BE2C (cell line): ENCODE measurements at regions not wholly inside any gene's neighbourhood (a gene's known extent, or its start where the extent isn't known, plus 50 kb on each side); places are given as distances from the start of the nearest gene placed in this dataset.
A peak's percentile ranks its signal among the peaks of the same experiment; 100 is the strongest.

ENCODE experiments used
- DNase-seq: peaks from one replicate; pipeline ENCODE4 v3.0.0-alpha.2; 2020
- H3K27me3 ChIP-seq: fragments of 250-450 bp; sonication (Bioruptor Pico); 2 replicates; pipeline ENCODE4 v1.5.1; 2020; ENCODE audit warnings: mild to moderate bottlenecking
- H3K36me3 ChIP-seq: fragments of 250-450 bp; sonication (Bioruptor Pico); 2 replicates; pipeline ENCODE4 v1.5.1; 2020; ENCODE audit warnings: mild to moderate bottlenecking
- H3K4me1 ChIP-seq: fragments of 250-450 bp; sonication (Bioruptor Pico); 2 replicates; pipeline ENCODE4 v1.5.1; 2020
- H3K4me3 ChIP-seq: 2 replicates; pipeline ENCODE4 v1.5.1; 2011; ENCODE audit warnings: low read depth, low read length
- H3K9me3 ChIP-seq: fragments of 250-450 bp; sonication (Bioruptor Pico); 2 replicates; pipeline ENCODE4 v1.5.1; 2020
- TF ChIP-seq, protein P1 (sequence below): IDR thresholded peaks from 2 replicates; pipeline ENCODE4 v1.5.1; 2012; ENCODE audit warnings: mild to moderate bottlenecking, low read depth, low read length

DNA sequence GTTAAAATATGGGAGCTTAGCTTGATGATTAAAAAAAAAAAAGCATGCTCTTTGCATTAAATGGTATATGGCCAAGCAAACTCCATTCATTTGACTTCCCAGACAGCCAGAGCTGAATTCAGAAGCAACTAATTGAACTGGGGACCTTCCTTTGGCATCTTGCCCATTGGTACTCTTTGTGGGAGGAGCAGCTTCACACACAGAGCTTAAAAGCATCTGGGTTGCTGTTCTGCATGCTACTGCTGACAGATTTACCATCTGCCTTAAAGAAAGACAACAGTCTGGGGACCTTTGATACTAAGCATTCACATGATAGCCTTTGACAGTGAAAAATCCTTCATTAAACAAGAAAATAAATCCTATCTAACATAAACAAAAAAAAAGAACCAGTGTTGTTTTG is 977.9 kb downstream of the TMTC2 start:
- Histone ChIP-seq H3K27me3 (no peaks in the 10 kb centered on the region), H3K36me3 (no peaks in the 10 kb centered on the region), H3K4me1 (peaks cover 28% of the 10 kb centered on the region), H3K4me3 (no peak overlapping the region), H3K9me3 (no peaks in the 10 kb centered on the region)
- peak; percentile 88 for DNase-seq
- TF ChIP-seq, protein P1, sequence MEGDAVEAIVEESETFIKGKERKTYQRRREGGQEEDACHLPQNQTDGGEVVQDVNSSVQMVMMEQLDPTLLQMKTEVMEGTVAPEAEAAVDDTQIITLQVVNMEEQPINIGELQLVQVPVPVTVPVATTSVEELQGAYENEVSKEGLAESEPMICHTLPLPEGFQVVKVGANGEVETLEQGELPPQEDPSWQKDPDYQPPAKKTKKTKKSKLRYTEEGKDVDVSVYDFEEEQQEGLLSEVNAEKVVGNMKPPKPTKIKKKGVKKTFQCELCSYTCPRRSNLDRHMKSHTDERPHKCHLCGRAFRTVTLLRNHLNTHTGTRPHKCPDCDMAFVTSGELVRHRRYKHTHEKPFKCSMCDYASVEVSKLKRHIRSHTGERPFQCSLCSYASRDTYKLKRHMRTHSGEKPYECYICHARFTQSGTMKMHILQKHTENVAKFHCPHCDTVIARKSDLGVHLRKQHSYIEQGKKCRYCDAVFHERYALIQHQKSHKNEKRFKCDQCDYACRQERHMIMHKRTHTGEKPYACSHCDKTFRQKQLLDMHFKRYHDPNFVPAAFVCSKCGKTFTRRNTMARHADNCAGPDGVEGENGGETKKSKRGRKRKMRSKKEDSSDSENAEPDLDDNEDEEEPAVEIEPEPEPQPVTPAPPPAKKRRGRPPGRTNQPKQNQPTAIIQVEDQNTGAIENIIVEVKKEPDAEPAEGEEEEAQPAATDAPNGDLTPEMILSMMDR: no peak

DNA sequence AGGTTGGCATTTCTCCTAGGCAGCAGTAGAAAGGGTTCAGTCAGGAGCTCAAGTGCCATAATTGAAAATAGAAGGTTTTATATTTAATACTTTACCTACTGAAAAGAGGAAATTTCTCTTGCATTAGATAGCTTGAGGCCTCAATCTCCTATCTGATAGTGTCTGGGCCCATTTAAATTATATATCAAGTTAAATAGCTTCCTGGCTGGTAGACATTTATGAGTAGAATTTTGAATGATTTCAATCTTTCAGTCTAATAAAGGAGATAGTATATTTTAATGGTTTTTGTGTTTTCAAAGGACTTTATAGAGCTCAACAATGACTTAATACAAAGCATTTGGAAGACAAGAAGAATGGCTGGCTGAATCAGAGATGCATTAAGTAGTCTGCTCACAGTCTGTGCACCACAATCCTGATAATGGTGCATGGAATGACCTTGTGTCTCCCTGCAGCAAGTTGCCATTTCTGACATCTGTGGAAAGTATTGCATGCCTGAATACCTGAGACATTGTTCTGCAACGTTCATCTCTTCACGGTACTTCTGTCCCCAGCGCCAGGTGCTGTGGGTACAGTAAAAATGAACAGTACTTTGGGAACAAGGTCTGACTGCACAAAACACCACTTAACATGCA is 974.1 kb downstream of the TMTC2 start:
- Histone ChIP-seq H3K27me3 (no peaks in the 10 kb centered on the region), H3K36me3 (no peaks in the 10 kb centered on the region), H3K4me3 (no peak overlapping the region), H3K4me1 (peaks cover 24% of the 10 kb centered on the region), H3K9me3 (no peaks in the 10 kb centered on the region)
- DNase-seq: peak; percentile 35
- TF ChIP-seq, protein P1: no peak

DNA sequence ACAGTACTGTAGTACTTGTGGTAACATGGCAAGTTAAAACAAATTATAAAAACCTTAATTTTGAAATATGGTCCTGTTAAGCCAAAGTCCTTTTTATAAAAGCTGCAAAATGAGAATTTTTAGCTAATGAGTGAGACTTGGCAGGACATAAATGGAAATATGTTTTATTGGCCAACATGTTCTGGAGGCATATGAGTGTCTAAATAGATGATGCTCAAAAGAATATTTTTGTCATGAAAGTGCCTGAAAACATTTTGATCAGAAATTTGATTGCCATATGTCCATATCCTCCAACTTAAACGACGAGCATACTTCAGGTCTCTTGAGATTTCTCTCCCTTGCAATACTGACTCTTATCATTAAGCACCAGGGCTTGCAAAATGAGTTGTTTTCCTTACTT is 972.6 kb downstream of the TMTC2 start:
- TF ChIP-seq, protein P1: no peak
- H3K9me3 ChIP-seq: no peaks in the 10 kb centered on the region
- no peak for DNase-seq
- no peaks in the 10 kb centered on the region for H3K36me3 ChIP-seq
- H3K4me3 ChIP-seq: no peak overlapping the region
- peaks cover 15% of the 10 kb centered on the region for H3K4me1 ChIP-seq
- no peaks in the 10 kb centered on the region for H3K27me3 ChIP-seq

DNA sequence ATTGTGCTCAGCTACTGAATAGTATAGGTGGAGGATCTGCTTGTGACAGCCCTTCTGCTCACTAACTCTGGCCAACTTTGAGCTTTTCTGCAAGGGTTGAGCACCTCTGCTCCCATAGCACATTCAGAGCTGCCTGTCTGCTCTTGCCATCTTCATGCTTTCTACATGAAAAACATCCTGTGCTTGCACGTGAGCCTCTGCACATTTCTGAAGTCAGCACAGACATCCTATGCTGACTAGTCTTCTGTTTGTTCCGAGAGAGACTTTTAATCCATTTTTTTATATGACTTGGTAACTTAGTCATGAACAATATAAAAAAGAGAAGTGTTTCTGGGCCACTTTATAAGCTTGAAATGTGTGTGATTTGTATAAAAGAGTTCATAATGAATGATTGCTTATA is 969.3 kb downstream of the TMTC2 start:
- Histone ChIP-seq H3K9me3 (no peaks in the 10 kb centered on the region), H3K4me3 (no peak overlapping the region), H3K36me3 (no peaks in the 10 kb centered on the region), H3K4me1 (peaks cover 4% of the 10 kb centered on the region), H3K27me3 (no peaks in the 10 kb centered on the region)
- DNase-seq: no peak
- TF ChIP-seq, protein P1: no peak

DNA sequence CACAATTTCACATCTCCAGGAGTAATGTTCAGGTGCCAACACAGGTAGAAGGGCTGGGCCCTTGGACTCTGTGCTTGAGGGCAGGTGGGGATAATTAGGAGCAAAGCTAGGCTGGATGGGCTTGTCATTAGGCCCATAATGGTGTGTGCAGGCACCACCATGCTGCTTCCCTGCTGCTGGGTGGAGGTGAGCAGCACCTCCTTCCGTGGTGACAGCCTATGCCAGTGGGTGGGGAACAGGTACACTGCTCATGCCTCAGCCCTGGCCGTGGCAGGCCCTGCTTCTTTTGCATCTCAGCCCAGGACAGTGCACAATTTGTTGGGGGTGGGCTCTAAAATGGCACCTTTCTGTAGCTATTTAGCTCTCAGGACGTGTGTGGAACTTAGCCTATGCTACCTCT is 955.5 kb downstream of the TMTC2 start:
- TF ChIP-seq, protein P1: no peak
- Histone ChIP-seq H3K27me3 (no peaks in the 10 kb centered on the region), H3K9me3 (no peaks in the 10 kb centered on the region), H3K4me3 (no peak overlapping the region), H3K4me1 (no peaks in the 10 kb centered on the region), H3K36me3 (no peaks in the 10 kb centered on the region)
- no peak for DNase-seq

DNA sequence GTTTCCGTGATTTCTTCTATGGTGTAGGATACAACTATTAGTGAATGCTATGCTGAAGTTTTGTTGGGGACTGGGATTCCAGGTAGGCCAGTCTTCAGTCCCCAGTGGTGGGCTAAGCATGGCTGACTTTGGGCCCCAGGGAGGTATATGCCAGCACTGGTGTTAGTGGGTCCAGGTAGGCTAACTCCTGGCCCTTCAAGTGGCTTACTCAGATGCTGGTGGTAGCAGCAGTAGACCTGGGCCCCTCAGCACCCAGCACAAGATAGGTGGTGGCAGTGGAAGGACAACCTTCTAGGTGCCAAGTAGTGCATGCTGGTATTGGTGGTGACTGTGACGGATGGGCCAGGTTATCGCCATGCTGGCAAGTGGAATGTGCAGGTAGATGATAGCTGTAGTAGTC is 955.1 kb downstream of the TMTC2 start:
- TF ChIP-seq, protein P1: no peak

More for the DNA sequence above, 955.1 kb downstream of the TMTC2 start:
- no peaks in the 10 kb centered on the region for H3K27me3 ChIP-seq
- no peak for DNase-seq
- H3K9me3 ChIP-seq: no peaks in the 10 kb centered on the region
- no peaks in the 10 kb centered on the region for H3K36me3 ChIP-seq
- no peak overlapping the region for H3K4me3 ChIP-seq
- no peaks in the 10 kb centered on the region; the same call in 1 of the 2 replicates for H3K4me1 ChIP-seq
